MM.1S (cell line): ENCODE measurements at regions not wholly inside any gene's neighbourhood (a gene's known extent, or its start where the extent isn't known, plus 50 kb on each side); places are given as distances from the start of the nearest gene placed in this dataset.

Source experiments
- CTCF ChIP-seq: fragments of 300-600 bp; sonication (generic); IDR thresholded peaks from 2 replicates; pipeline ENCODE4 v1.5.1; 2016; ENCODE audit warnings: antibody characterized with exemption, low read length, mixed read lengths
- EZH2 ChIP-seq: fragments of 300-600 bp; sonication (generic); optimal IDR thresholded peaks from 2 replicates; pipeline ENCODE3; 2017; ENCODE audit warnings: low read depth, mild to moderate bottlenecking, antibody characterized with exemption, low read length, mixed read lengths
- EZH2phosphoT487 ChIP-seq: fragments of 300-600 bp; sonication (generic); IDR thresholded peaks from 2 replicates; pipeline ENCODE4 v1.6.1; 2018; ENCODE audit warnings: antibody characterized with exemption, low read length

- TF ChIP-seq CTCF = no peak
- no peak for TF ChIP-seq EZH2
- TF ChIP-seq EZH2phosphoT487 = no peak
These were observed 69.8 kb upstream of the KCTD7 start for GRCh38 chr7:66558660-66559465.
